GM12891 (cell line): ENCODE measurements at regions not wholly inside any gene's neighbourhood (a gene's known extent, or its start where the extent isn't known, plus 50 kb on each side); places are given as distances from the start of the nearest gene placed in this dataset.

Experiments
- DNase-seq: peaks from one replicate; pipeline ENCODE4 v3.0.0; 2011; ENCODE audit warnings: low spot score; ENCODE audit not compliant: insufficient read length
- FAIRE-seq: peaks from 2 replicates; lab custom pipeline; 2011; peaks lifted over from hg19 to GRCh38; lab: Jason Lieb, UNC
- PAX5 ChIP-seq: IDR thresholded peaks from 2 replicates; pipeline ENCODE4 v1.6.1; 2011; ENCODE audit warnings: low read length, moderate library complexity, mild to moderate bottlenecking; ENCODE audit not compliant: insufficient read depth, severe bottlenecking
- POLR2A ChIP-seq: IDR thresholded peaks from 2 replicates; pipeline ENCODE4 v1.6.1; 2011; ENCODE audit warnings: low read depth, low read length, control low read depth
- POLR2AphosphoS5 ChIP-seq: IDR thresholded peaks from 2 replicates; pipeline ENCODE4 v1.6.1; 2011; ENCODE audit warnings: low read depth, low read length, control low read depth
- POU2F2 ChIP-seq: IDR thresholded peaks from 2 replicates; pipeline ENCODE4 v1.6.1; 2011; ENCODE audit warnings: low read depth, mild to moderate bottlenecking, control low read depth, low read length, moderate library complexity
- SPI1 ChIP-seq: IDR thresholded peaks from 2 replicates; pipeline ENCODE4 v1.6.1; 2011; ENCODE audit warnings: low read depth, low read length, control low read depth
- TAF1 ChIP-seq: IDR thresholded peaks from 2 replicates; pipeline ENCODE4 v1.6.1; 2011; ENCODE audit warnings: low read depth, low read length, control low read depth

GRCh38 chr11:11082646-11083045, 224.8 kb upstream of the ZBED5 start:
- TF ChIP-seq POLR2A = no peak
- TF ChIP-seq SPI1 = no peak
- no peak for TF ChIP-seq POLR2AphosphoS5
- DNase-seq = no peak
- no peak for FAIRE-seq

GRCh38 chr11:11081776-11082175, 223.9 kb upstream of the ZBED5 start:
- DNase-seq = no peak
- FAIRE-seq = no peak
- TF ChIP-seq SPI1 (no peak), TAF1 (no peak), POLR2AphosphoS5 (no peak), POLR2A (no peak), POU2F2 (no peak)

- DNase-seq (no peak), FAIRE-seq (no peak)
- TF ChIP-seq POU2F2 (no peak), TAF1 (no peak), POLR2A (no peak)
Measured at GRCh38 chr11:11081288-11081687, 223.4 kb upstream of the ZBED5 start.

- no peak for TF ChIP-seq PAX5
- TF ChIP-seq POLR2AphosphoS5 = no peak
- TF ChIP-seq POLR2A = no peak
- no peak for TF ChIP-seq TAF1
- TF ChIP-seq POU2F2 = no peak
- TF ChIP-seq SPI1 = no peak
- no peak for FAIRE-seq
- DNase-seq = no peak
Measured at GRCh38 chr11:11078344-11079086, 220.7 kb upstream of the ZBED5 start.

GRCh38 chr11:11077898-11078297, 220.0 kb upstream of the ZBED5 start:
- no peak for DNase-seq
- TF ChIP-seq TAF1 = no peak
- no peak for TF ChIP-seq POLR2AphosphoS5
- no peak for TF ChIP-seq POLR2A
- no peak for TF ChIP-seq PAX5
- TF ChIP-seq SPI1 = no peak
- no peak for TF ChIP-seq POU2F2
- no peak for FAIRE-seq

- DNase-seq (no peak), FAIRE-seq (no peak)
- TF ChIP-seq TAF1 (no peak), POLR2AphosphoS5 (no peak), POLR2A (no peak)
Measured at GRCh38 chr11:11076879-11077278, 219.0 kb upstream of the ZBED5 start.

- no peak for TF ChIP-seq POU2F2
- no peak for TF ChIP-seq POLR2AphosphoS5
- TF ChIP-seq TAF1 = no peak
- no peak for TF ChIP-seq POLR2A
- TF ChIP-seq PAX5 = no peak
- no peak for TF ChIP-seq SPI1
- no peak for FAIRE-seq
- no peak for DNase-seq
Measured at GRCh38 chr11:11076276-11076675, 218.4 kb upstream of the ZBED5 start.

GRCh38 chr11:11075515-11076171, 217.8 kb upstream of the ZBED5 start:
- no peak for TF ChIP-seq TAF1
- no peak for TF ChIP-seq POLR2AphosphoS5
- no peak for TF ChIP-seq PAX5
- DNase-seq = no peak
- no peak for FAIRE-seq

- DNase-seq (no peak), FAIRE-seq (no peak)
- TF ChIP-seq POLR2AphosphoS5 = no peak
- no peak for TF ChIP-seq PAX5
- no peak for TF ChIP-seq TAF1
- no peak for TF ChIP-seq POLR2A
- no peak for TF ChIP-seq SPI1
- no peak for TF ChIP-seq POU2F2
Measured at GRCh38 chr11:11074686-11075335, 217.0 kb upstream of the ZBED5 start.

GRCh38 chr11:11073996-11074395, 216.1 kb upstream of the ZBED5 start:
- TF ChIP-seq POLR2AphosphoS5 (no peak), SPI1 (no peak)
- FAIRE-seq (no peak), DNase-seq (no peak)

- no peak for FAIRE-seq
- TF ChIP-seq POLR2A (no peak), POLR2AphosphoS5 (no peak), PAX5 (no peak), POU2F2 (no peak), SPI1 (no peak), TAF1 (no peak)
- no peak for DNase-seq
Measured at GRCh38 chr11:11072067-11072466, 214.2 kb upstream of the ZBED5 start.
